Stimulated activated CD8-positive, alpha-beta memory T cell treated with anti-CD3 and anti-CD28 coated beads, Interleukin-7, amount 100 ng/mL, for 1 hour (primary cell): ENCODE measurements at regions not wholly inside any gene's neighbourhood (a gene's known extent, or its start where the extent isn't known, plus 50 kb on each side); places are given as distances from the start of the nearest gene placed in this dataset.
"Not testable (repeated sequence)": the region's sequence is repeated elsewhere in the genome, so short reads cannot be mapped to it uniquely, and the experiment has no call there.

ENCODE experiments used
- DNase-seq, 2 donors: peaks; one replicate each; pipeline ENCODE4 v3.0.0-alpha.2; 2020; ENCODE audit warnings: low read depth in 2 of 2

- no peak for DNase-seq
Measured at GRCh38 chr18:71371951-71372605, 1083.2 kb downstream of the SOCS6 start.

DNA sequence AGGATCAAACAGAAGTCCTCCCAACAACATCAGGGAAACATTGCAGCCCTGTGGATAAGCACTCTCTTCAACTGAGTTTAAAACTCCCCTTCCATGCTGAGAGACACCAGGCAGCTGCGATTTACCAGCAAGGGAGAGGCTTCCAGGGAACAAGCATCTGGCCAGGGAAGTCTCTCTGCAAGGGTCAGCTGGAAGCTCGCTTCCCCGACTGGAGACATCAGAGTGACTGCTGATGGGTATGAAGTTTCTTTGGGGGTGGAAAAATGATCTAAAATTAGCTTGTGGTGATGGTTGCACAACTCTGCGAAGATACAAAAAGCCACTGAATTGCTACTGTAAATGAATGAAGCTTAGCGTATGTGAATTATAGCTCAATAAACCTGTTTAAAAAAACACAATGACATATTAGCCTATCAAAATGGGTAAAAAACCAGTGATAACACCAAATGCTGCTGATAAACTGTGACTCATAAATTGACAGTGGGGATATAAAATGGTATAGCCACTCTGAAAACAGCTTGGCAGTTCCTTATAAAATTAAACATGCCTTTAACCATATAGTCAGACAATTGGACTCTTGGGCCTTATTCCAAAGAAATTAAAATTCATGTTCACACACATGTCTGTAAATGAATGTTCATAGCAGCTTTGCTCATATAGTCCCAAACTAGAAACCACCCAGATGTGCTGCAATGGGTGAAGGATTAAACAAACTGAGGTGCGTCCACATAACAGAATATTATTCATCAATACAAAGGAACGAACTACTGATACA is 1082.0 kb downstream of the SOCS6 start:
- no peak for DNase-seq

- no peak for DNase-seq
Measured at GRCh38 chr18:71370095-71370494, 1081.2 kb downstream of the SOCS6 start.

DNA sequence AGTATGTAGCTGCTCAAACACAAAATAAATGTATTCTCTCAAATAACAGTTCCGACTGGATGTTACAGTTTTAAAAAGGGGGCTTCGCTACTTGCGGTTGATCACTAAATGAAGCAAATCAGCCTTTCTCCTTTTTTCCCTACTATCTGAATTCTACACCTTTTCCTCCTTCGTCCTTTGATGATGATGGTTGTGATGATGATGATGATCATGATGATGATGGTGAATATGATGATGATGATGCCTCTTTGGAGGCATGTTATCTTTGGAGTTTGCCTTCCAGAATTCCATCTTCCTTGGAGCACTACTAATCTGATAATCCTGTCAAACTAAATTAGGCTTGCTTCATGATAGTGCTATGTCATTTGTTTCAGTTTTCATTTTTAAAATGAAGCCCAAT is 1073.3 kb downstream of the SOCS6 start:
- no peak for DNase-seq

DNA sequence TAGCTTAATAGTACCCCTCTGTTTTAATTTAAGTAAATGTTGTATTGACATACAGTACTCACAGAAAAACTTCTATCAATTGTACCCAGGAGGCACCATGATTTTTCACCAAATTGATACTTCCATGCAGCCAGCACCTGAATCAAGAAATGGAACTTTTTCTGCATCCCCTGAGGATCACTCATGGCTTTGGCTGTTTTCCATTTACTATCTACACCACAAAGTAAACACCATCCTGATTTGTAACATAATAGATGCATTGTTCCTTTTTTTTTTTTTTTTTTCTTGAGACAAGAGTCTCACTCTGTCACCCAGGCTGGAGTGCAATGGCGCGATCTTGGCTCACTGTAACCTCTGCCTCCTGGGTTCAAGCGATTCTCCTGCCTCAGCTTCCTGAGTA is 1066.8 kb downstream of the SOCS6 start:
- not testable (repeated sequence) for DNase-seq

DNA sequence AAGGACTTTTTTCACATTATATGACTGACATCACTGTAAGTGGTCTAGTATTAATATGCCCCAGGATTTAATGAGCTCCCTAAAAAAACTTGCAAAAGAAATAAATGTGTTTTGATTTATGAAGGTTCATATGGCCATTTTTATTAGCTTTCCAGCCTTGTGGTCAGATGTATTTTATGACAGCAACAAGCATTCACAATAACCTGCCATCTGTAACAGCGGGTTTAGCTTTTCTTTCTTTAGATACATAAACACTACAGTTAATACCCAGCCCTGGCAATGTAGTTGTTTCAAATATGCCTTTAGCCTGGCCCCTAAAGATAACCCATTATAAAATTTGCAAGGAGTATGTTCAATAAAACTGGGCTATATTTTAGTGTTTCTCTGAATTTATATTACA is 1063.8 kb downstream of the SOCS6 start:
- DNase-seq: no peak

DNA sequence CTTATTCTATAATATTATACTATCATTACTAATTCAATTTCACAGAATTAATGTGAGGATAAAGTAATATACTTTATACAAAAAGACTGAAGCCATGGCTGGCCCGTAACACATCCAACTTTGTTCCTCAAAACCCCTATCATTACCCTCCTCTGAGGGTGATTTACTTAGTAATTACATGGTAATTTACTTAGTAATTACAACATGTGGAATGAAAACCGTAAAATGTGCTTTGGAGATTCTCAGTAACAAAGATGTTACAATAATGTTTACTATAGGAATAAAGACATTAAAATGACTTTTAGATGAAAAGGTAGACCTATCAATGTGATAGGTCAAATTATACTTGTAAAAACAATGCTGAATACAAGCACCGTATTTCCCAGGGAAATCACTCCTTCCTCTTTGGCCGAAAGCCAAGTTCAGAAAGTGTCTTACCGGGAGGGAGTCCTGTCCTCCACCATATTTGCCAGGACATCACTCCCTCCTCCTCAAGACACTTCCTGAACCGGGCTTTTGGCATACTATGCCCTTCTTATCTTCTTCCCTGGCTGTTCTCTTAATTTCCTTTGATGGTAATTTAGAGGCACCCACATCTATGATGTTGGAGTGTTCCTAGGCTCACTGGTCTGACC is 1047.8 kb downstream of the SOCS6 start:
- no peak for DNase-seq

DNA sequence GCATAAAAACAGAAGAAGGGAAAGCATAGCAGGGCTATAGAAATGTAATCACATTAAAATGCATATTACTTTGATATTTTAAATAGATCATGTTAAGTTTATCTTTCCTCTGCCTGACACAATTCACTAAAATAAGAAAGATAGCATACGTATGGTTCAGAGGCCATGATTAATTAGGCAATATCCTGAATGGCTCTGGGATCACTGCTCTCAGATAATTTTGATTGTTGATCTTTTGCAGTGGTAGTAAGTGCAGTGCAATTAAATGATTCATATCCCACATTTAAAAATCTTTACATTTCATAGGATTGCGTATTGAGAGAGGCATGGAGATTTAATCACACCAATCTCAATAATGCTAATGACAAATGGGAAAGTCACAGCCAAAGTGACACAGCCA is 1040.7 kb downstream of the SOCS6 start:
- no peak for DNase-seq

DNA sequence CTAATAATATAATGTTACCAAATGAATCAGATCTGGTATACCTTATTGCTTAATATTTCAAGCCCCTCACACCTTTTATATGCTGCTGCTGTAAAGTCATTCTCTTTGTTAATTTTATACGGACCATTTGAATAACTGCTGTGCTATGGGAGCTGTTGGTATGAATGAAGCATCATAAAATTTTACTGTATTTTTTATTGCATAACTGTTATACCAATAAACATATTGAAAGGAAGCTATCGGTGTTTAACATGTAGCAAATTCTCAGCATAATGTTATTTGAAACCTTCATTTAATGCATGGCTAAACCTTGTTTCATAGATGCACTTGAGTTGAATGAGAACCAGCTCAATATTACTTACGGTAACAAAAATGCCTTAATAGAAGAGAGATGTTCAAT is 1040.3 kb downstream of the SOCS6 start:
- DNase-seq: no peak

DNA sequence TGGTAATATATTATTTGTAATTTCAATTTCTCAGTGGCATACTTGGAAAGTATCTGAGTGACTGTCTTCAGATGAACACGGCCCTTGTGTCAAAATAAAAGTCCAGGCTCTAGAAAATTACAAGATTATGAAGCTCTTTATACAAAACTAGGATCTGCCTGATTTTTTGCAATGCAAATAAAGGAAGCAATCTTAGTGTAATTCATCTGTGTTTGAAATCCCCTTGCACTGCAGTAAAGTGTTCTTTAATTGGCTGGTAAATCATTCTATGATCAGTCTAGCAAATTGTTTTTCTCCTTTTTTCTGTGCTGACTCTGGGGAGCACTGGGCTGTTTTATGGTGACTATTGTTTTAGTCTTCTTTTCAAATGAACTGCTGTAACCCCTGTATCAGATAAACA is 1039.0 kb downstream of the SOCS6 start:
- no peak for DNase-seq

DNA sequence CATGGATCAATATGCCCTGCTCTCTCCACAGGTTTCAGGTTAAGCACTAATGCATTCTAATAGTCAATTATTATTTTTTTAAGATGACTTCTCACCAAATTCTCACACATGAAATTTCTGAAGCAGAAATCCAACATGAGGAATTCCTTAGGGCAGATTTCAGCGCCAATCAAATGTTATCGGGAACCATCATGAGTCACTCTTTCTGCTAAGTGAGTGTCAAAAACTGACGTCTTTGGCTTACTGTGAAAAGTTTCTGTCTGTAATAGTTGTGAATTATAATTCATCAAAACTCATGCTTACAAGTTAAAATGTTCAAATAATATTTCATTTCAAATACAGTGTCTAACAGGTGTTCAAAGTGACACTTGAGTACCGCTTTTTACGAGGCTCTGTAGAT is 1038.6 kb downstream of the SOCS6 start:
- no peak for DNase-seq

DNA sequence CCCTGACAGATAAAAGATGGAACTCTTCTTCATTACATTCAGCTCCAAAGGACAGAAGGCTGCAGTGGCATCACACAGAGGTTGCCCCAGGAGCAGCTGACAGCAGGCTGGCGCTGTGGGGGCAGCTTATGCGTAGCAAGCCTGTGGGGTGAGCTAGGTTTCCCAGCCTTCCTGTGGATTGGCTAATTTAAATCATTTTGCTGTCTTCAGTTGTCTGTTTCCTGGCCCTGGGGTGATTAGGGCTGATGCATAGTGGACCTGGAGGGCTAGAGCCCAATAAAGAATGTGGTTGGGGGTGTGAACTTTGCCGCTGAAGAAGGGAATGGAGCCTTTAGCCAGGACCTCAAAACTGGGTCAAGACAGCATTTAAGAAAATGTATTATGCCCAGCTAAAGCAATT is 1038.0 kb downstream of the SOCS6 start:
- DNase-seq: no peak

GRCh38 chr18:71324356-71324755 is 1035.5 kb downstream of the SOCS6 start:
- DNase-seq: no peak

- DNase-seq: no peak
Measured at GRCh38 chr18:71322201-71322600, 1033.4 kb downstream of the SOCS6 start.

DNA sequence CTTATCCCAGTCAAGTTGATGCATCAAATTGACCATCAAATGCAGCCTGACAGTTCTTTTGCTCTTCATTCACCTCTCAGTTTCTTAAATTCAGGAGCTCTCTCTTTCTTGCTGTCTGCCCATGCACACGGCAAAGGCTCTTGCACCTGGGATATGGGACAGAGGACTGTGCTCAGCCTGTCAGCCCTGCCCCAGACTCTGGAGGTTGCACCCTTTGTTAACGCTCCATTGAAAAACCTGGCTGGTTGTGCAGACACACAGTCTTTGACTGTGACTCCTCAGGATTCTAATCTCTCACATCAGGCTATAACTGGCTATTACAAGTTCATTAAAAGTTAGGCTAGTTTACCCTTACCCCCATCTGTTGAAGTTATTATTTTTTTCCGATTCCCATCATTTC is 1032.5 kb downstream of the SOCS6 start:
- no peak for DNase-seq

- DNase-seq: no peak
Measured at GRCh38 chr18:71304856-71305255, 1016.0 kb downstream of the SOCS6 start.

DNA sequence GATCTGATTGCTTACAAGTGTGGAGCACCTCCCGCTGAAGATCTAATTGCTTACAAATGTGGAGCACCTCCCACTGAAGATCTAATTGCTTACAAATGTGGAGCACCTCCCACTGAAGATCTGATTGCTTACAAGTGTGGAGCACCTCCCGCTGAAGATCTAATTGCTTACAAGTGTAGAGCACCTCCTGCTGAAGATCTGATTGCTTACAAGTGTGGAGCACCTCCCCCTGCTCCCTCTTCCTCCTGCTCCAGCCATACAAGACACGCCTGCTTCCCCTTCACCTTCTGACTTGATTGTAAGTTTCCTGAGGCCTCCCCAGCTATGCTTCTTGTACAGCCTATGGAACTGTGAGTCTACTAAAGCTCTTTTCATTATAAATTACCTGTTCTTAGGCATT is 1014.9 kb downstream of the SOCS6 start:
- DNase-seq: not testable (repeated sequence)

- no peak for DNase-seq
Measured at GRCh38 chr18:71301596-71301995, 1012.8 kb downstream of the SOCS6 start.

DNA sequence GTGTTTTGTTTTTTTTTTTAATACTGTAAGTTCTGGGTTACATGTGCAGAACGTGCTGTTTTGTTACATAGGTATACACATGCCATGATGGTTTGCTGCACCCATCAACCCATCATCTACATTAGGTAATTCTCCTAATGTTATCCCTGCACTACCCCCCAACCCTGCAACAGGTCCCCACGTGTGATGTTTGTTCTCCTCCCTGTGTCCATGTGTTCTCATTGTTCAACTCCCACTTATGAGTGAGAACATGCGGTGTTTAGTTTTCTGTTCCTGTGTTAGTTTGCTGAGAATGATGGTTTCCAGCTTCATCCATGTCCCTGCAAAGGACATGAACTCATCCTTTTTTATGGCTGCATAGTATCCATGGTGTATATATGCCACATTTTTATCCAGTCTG is 1005.4 kb downstream of the SOCS6 start:
- DNase-seq: not testable (repeated sequence)

DNA sequence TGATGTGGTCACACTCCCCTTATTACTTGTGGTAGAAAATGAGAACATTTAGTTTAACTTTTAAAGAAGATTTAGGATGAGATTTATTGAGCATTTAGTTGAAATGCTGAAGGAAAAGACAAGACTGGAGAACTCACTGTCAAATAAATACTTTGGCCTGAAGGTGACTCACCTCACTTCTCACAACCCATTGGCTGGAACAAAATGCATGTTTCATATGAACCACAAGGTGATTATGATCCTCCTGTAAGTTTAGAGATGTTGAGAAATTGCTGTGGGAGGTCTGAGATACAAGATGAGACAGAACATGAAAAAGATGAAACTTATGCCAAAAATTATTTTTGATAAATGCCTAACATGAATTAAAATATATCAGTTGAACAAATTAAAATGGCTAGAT is 1004.5 kb downstream of the SOCS6 start:
- no peak for DNase-seq

- no peak for DNase-seq
Measured at GRCh38 chr18:71287268-71287667, 998.4 kb downstream of the SOCS6 start.

- no peak for DNase-seq
Measured at GRCh38 chr18:71252351-71252865, 963.6 kb downstream of the SOCS6 start.

- DNase-seq: no peak
Measured at GRCh38 chr18:71250191-71250590, 961.3 kb downstream of the SOCS6 start.
